ENCODE measurements at regions not wholly inside any gene's neighbourhood (a gene's known extent, or its start where the extent isn't known, plus 50 kb on each side); places are given as distances from the start of the nearest gene placed in this dataset.

DNA sequence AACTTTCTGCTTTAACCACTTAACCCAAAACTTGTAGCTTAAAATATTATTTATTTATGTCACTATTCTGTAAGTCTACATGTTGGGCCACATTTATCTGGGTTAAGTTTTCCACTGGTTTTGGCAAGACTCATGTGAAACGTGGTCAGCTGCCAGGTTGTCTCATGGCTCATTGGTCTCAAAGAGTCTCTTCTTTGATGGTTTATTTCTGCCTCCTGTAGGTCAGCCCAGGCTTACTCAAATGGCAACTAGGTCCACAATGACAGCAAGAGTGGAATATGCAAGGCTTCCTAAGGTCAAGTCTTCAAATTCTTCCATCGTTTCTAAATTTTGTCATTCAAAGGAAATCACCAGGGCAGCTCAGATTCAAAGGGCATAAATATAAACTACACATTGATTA is 828.7 kb downstream of the PCDH7 start:
- DNase-seq = no peak

DNA sequence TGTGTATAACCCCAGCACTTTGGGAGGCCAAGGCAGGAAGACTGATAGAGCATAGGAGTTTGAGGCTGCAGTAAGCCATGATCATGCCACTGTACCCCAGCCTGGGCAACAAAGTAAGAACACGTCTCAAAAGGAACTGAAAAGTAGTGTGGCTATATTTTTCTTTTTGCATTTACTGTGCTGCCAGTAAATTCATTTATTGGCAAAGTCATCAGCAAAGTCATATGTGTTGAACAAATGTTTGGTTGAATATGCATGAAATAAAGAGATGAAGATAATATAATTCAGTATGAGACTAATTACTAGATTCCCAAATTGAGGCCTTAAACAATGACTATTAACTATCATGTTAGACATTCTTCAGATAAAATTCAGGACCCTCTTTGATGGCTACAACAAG is 829.1 kb downstream of the PCDH7 start:
- DNase-seq = no peak

DNA sequence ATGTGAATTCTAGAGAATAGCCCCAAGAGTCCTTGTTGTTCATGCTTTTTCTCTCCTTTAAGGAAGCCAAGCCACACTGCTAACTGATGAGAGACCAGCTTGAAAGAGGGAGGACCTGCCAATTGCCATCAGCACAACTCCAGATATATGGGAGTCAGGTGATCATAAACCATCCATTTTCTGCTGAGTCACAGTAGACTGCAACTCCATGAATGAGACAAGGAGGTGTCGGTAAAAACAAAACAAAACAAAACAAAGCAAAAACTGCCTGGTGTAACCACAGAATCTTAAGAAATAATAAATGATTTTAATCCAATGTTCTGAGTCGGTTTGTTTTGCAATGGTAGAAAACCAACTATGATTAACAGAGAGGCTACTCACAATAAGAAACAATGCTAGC is 837.3 kb downstream of the PCDH7 start:
- DNase-seq = no peak

DNA sequence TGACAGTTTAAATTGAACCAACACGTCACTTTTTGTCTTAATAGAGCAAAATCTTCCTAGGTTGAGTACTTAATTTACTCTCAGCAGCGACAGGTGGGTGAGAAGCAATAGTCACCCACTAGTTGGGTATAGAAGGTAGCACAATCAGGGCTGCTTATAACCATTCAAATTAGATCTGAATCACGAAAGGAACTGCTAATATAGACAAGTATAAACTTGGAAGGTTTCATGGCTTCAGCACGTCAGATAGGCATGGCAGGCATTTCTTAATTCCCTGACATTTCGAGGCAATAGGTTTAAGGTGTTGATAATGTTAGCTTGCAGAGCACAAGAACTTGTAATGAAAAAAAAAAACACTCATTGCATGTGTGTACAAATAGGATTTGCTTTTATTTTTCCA is 853.4 kb downstream of the PCDH7 start:
- DNase-seq = no peak

DNA sequence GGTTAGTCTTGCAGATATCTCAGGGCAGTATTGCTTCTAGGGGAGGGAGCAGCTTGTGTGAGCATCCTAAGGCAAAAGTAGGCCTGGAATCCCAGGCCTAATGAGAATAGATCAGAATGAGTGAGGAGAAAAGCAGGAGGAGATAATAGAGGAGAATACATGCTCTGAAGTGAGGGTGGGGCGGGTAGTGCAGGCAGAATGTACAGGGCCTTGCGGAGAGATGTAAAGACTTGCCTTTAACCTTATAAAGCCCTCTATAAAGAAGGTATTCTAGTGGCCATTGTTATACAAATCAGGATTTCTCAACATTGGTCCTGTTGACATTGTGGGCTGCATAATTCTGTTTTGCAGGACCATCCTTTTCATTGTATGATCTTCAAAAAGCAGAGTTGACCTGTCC is 855.3 kb downstream of the PCDH7 start:
- no peak for DNase-seq

DNA sequence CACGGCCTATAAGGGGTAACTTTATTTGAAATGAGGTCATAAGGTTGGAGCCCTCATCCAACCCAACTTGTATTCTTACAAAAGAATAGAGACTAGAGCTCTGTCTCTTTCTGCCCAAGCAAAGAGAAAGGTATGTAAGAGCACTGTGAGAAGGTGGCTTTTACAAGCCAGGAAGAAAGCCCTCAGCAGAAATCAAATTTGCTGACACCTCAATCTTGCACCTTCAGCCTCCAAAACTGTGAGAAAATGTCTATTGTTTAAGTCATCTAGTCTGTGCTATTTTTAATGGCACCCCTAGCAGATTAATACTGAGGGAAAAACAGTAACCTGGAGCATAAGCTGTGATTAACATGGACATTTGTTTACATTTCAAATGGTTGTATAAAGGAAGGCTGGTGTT is 860.7 kb downstream of the PCDH7 start:
- DNase-seq = no peak

DNA sequence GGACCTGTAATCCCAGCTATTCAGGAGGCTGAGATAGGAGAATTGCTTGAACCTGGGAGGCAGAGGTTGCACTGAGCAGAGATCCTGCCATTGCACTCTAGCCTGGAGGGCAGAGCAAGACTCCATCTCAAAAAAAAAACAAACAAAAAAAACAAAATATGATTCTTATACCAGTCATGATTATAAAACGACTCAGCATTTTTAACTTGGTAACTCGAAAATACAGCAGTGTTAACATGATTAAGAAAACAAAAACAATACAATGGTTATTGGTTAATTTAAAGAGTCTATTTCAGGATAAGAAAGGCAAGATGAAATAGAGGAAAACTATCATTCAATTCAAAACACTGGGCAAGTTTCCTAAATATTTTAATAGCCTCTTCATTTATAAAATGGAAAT is 865.3 kb downstream of the PCDH7 start:
- no peak for DNase-seq

DNA sequence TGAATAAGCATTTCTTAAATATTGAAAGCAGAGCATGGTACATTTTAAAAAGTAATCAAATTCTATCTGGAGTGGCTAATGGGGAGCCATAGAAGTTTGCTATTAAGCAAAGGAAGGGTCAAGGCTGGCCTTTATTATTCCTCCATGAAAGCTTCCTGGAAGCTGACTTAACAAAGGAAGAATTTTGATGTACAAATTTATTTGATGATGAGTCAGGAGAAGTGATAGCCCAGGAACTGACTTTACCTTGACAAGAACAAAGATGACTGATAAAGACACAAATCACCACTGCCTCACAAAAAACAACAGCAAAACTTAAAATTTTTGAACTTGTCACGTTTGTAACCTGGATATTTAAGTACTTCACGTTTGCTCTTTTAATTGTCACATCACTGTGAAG is 872.1 kb downstream of the PCDH7 start:
- no peak for DNase-seq

DNA sequence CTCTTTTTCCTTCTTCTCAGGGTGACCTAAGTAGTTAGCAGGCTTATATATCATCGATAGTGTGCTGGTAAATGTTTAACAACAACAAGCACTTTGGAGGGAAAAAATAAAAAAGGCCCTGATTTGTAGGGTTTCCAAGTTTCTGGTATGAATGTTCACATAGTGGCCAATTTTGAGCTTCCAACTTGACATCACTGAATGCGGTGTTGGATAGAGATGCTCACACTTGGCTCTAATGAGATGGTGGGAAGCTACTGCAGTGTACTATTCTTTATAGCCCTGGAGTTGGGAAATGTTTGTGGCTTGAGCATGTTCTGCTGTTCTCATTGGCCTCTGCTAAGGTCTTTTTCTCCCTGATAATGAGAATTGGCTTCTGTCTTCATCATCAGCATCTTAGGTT is 875.3 kb downstream of the PCDH7 start:
- DNase-seq = no peak

DNA sequence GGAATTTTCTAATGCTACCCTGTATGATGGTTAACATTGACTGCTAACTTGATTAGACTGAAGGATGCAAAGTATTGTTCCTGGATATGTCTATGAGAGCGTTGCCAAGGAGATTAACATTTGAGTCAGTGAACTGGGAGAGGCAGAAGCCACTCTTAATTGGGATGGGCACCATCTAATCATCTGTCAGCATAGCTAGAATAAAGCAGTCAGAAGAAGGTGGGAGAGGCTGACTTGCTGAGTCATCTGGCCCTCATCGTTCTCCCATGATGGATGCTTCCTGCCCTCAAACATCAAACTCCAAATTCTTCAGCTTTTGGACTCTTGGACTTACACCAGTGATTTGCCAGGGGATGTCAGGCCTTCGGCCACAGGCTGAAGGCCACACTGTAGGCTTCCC is 878.5 kb downstream of the PCDH7 start:
- no peak for DNase-seq

DNA sequence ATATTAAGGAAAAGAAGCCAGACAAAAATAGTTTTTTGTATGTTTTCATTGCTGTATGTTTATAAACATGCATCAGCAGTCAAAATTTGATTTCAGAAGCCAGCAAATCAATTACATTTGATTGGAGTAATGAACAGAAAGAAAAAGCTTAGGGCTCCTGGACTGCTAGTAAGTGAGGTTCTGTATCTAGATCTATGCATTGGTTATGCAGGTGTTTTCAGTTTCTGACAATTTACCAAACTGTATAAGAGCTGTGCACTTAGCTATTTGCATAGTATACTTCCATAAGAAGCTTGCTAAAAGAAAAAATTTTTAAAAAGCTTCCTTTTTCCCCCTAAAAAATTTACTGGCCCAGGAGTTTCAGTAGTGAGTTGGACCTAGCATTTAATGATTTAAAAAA is 881.6 kb downstream of the PCDH7 start:
- no peak for DNase-seq

DNA sequence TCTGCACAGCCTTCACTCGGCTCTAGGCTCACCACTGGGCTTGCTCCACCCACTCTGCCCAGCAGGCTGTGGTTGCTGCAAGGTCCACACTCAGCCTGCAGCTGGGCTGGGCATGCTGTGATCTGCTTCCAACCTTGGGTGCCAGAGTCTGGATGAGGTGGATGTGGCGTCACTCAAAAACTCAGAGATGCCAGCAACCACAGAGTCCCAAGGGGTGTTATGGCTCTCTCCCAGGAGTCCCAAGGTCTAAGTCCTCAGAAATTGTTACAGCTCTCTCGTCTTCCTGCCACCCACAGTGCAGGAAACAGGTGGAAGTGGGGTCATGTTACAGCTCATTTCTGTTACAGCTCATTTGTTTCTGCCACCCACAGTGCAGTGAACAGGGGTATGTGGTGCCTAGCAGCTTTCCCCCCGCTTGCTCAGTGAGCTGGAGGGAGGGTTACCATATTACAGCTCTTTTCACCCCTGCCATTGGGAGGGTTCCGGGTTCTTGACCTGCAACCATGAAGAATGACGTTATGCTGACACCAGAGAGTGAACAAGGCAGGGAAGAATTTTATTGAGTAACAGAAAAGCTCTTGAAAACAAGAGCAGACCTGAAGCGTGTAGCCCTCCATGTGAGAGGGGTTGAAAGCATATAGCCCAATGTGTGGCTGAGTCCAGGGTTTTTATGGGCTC is 893.9 kb downstream of the PCDH7 start:
- DNase-seq = no peak

DNA sequence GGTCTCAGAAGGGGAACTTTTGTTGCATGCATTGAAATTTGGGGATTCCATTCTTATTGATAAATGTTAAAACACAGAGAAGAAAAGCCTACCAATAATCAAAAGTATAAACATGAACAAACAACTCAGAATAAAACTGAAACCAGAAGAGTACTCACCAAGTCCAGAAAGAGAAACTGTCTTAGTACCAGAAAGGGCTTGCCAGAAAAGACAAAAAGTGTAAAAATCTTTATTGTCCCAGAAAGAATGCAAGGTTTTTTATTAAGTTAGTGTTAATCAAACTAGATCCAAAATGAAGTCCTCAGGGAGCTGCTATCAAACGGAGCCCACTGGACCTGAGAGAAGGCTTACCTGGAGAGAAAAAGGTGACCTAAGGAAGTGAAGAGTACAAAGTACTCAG is 897.5 kb downstream of the PCDH7 start:
- DNase-seq = no peak

DNA sequence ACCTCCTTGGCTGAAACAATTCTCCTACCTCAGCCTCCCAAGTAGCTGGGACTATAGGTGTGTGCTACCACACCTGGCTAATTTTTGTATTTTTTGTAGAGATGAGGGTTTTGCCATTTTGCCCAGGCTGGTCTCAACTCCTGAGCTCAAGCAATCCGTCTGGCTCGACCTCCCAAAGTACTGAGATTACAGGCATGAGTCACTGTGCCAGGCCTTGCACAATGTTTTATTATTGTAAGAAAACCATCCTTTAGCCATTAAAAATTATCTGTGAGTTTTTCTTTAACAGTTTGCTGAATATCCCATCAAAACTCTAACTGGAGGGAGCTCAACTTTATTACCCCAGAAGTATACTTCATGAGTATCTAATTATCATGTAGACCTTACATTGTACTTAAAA is 900.3 kb downstream of the PCDH7 start:
- no peak for DNase-seq

DNA sequence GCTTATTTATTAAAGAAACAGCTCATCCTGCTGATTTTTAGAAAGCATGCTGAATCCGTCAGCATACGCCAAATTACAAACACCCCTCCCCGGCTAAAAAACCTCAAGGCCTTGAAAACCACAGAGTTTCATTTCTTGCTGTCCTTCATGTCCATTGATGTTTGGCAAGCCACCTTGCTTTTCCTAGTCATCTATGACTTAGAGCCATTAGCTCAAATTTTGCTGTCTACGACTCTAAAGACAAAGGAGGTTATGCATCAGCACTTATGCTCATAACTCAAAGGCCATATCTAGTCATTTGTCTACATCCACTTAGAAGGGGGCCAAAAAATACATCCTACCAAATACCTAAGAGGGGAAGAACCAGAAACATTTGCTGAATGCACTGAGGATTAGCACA is 925.1 kb downstream of the PCDH7 start:
- no peak for DNase-seq

DNA sequence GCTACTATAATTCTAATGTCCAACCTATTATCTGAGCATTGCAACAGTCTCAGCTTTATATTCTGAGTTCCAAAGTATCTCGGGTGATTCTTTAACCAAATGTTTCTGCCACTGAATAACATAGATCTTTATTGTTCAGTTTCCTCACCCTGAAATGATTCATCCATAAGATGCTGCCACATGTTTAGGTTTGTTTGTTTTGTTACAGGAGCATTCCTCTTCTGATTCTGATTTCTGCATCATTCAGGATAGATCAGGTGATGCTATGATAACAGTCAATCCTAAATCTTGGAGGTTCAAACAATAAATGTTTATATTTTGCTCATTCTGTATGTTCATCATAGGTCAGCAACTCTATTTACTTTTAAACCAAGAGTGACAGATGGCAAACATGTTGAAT is 927.6 kb downstream of the PCDH7 start:
- DNase-seq = no peak

DNA sequence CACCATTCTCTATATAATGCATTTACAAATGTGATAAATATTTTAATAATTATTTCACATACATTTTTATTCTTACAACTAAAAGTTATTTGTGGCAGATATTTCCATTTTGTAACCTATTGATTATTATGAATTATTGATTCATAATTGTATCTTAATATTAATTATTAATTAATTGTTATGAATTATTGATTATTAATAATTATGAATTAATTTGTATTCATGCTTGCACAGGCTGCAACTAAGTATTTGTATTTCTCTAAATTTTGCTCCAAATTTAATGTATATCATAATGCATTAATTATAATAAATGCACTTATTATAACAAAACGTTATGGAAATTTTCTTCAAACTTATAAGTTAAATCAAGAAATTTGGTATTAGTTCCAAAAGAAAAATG is 929.7 kb downstream of the PCDH7 start:
- DNase-seq = no peak

DNA sequence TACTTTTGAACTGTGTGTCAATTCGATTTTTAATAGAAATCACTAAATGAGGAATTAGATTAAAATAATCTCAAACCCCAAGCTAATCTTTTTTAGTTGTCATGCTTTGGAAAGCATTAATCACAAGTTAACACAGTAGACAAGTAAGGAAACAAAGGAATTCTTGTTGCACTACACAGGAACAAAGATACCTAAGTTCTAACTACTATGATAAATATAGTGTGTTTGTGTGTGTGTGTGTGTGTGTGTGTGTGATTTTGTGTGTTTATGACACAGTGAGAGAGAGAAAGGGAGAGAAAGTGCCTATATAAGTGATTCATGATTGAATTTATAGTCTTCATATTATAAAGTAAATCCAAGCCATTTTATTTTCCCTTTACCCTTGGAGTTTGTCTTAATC is 931.4 kb downstream of the PCDH7 start:
- DNase-seq = no peak

DNA sequence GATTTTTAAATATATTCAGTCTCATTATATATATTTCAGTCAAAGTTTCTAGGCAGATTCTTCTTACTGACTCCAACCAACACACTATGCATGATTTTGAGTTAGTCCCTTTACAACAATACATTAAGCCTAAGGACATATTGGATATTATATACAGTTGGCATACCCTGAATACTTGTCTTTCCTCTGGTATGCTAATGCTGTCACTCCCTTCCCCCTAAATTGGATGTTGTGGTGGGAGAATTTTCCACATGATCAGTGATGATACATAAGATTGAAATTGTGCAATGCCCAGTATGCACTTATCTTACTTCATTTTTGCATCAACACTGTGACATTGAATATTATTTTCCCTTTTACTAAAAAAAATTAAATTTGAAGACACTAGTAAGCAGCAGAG is 935.2 kb downstream of the PCDH7 start:
- DNase-seq = no peak

DNA sequence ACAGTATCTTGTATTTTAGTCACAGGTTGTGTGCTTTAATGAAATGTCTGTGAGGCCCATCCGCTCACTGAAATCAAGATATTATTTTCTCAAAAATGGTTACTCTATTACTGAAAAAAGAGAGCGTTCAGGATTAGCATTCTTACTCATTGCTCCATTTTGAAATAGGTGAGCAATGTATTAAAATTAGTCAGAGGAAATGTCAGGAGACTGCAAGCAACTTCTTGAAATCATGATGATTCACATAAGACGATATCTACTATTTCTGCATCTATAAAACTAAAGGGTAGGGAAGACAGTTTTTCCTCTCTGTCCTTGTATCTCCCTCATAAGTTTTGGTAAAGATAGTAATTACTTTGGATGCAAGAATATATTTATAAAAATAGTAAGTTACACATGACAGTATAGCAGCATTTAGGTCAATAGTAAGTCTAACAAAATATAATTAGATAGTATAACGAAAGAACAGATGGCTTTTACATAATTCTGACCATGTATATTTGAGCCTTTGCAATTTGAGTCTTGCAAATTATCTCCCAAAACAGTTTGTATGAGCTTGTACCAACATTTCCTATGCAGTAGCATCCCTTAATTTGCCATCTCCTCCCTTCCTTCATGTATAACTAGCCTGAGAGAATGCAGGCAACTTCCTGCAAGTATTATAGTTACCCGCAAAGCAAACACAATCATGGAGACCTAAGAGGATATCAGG is 937.8 kb downstream of the PCDH7 start:
- DNase-seq = no peak

DNA sequence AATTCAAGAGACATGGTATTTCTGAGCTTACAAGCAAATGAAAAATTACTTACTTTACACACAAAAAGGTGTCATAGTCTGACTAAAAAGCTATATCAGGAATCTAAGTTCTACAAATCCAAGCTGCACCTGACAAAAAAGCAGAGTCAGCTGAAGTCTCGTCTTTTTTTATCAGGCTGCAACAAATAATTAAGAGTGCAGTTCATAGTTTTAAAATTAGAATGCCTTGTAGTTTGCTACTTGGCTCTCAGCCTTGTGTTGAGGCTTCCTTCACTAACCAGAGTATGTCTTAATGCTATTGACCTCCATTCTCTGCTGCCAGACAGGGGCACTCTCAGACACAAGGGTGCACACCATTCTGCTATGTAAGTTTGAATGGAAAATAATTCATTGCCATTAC is 940.7 kb downstream of the PCDH7 start:
- DNase-seq = no peak

DNA sequence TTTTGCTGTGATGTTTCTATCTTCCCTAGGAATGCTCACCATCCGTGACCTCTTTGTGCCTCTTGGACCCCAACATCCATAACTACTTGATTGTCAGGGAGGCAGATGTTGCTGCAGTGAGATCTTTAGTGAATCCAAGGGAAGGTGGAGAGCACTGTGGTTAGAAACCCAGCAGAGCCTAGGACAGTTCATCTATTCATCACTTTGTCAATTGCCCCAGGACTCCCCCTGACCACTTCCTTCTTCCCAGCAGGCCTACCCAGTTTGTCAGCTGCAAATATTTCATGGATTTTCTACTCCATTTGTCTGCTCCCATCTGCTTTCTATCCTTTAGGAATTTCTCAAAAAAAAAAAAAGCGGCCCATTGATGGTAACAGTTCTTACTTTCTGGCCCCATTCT is 942.8 kb downstream of the PCDH7 start:
- DNase-seq = no peak

DNA sequence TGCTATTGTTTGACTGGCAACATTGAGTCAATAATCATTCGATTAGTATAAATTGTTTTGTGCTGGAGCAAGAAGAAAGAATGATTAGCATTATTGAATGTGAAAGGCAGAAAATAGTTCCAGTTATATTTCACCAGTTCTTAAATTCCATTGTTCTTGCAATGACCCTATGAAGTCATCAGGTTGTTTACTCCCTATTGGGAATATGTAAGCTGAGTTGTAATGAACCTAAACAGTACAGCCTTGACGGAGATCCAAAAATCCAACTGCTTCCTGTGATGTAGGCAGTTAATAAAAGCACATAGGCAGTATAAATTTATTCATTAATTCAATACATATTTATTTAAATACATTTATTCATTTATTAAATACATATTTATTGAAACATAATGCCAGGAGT is 947.5 kb downstream of the PCDH7 start:
- DNase-seq = no peak

DNA sequence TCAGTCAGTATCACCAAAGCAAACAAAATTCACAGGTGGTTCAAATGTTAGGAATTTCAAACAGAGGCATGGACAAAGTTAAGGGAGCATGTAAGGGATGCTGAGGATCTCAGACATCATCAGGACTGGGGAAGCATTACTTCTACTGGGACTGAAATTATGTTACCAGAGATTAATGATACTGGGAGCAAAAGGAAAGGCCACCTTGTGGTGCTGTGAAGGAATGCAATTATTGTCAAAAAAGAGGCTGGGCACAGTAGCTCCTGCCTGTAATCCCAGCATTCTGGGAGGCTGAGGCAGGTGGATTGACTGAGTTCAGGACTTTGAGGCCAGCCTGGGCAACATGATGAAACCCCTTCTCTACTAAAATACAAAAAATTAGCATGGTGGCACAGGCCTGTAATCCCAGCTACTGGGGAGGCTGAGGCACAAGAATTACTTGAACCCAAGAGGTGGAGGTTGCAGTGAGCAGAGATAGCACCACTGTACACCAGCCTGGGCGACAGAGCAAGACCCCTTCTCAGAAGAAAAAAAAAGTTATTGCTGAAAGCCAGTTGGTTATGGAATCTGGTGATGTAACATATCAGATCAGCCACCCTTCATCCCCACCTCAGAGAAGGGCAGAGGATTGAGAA is 954.3 kb downstream of the PCDH7 start:
- no peak for DNase-seq

DNA sequence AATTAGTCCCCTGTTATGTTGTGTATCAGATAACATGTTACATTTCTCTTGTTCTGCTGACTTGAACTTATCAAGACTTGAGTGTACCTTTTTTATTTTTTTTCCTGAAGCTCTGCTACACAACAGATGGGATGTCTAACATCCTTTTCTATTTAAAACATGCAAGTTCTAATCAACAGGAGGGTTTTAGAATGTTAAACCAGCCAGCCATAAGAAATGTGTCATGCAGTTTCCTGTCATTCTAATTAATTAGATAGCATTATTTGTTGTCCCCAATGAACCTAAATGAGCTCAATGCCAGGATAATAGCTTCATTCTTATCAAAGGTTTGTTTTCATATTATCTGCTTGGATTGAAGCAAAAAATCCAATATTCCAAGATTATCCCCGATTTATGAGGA is 958.2 kb downstream of the PCDH7 start:
- DNase-seq = no peak
